HL-60/S4 treated with phorbol 12-myristate 13-acetate at 8.2 ng/mL for 4 days and 3 days (cell line): ENCODE measurements at regions not wholly inside any gene's neighbourhood (a gene's known extent, or its start where the extent isn't known, plus 50 kb on each side); places are given as distances from the start of the nearest gene placed in this dataset.

ENCODE experiments used
- in situ Hi-C: fragments of 300-500 bp; cut with MboI; formaldehyde crosslinking; loops from 2 replicates; pipeline ENCODE4 v1.15.0; 2022; ENCODE audit warnings: low sequenced_read_pairs

DNA sequence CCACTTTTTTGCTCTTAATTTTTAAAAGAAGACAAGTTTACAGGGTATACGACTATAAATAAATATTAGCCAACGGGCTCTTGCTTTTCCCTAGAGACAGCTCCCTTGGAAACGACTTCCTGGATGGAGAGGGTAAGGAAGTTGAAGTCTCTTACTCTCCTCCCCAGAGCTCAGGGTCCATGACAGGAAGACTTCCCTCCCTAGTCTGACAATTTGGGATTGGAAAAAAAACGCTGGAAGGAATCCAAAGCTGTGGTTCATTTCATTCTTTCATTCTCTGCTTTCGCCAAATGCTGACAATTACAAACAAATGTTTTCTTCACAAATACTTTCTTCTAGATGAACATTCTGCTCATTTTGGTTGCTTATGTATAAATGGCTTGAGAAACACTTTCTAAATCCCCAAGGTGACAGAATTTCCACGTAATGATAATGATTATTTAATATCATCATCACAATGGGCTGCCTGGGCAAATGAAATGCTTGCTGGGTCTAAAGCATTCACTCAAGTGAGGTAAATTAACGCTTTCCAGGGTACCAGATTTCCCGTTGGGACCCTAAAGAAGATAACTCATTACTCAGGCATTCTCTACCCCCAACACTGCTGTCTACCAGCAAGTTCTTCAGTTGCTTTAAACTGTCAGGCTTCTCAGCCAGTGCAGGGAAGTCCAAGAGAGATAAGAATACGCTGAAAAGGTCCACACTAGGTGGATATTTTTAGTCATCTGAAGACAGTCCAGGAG is 139.8 kb upstream of the SLC30A5 start:
- in situ Hi-C loops = no loop called here

DNA sequence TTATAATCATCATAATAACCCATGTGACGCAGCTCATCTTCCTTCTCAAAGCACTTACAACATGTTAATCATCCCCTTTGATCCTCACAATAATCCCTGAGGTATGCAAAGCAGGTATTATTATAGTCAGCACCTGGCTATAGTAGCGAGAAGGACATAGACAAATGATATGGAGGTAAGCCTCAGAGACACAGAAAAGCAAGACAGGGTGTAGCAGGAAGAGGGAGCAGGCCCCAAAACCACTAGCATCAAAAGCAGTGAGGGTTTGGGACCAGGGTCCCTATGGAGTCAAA is 139.2 kb upstream of the SLC30A5 start:
- in situ Hi-C loops = no loop called here

GRCh38 chr5:68957591-68957990 is 136.2 kb upstream of the SLC30A5 start:
- in situ Hi-C loops = no loop called here

DNA sequence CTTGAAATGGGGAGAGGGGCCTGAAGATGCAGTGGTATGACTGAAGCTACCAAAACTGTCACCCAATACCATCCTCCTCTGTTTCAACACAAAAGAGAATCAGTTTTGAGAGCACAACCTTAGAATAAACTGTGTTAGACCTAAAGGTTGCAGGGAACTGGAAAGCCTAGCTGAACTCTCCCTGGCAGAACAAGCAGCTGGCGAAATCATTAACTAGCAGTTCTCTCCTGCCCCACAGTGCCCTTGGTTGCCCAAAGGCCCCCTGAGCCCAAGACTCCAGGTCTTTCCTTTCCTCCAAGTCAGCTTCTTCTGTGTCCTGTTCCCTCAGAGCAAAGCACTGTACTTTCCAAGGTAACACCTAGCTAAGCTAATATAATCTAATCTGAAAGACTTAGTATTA is 135.4 kb upstream of the SLC30A5 start:
- in situ Hi-C loops = no loop called here

DNA sequence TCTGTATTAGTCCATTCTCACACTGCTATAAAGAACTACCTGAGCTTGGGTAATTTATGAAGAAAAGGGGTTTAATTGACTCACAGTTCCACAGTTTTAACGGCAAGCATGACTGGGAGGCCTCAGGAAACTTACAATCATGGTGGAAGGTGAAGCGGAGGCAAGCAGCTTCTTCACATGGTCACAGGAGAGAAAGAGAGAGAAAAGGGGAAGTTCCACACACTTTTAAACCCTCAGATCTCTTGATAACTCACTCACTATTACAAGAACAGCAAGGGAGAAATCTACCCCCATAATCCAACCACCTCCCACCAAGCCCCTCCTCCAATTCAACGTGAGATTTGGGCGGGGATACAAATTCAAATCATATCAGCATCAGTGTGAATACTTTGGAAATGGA is 133.4 kb upstream of the SLC30A5 start:
- in situ Hi-C loops = no loop called here

DNA sequence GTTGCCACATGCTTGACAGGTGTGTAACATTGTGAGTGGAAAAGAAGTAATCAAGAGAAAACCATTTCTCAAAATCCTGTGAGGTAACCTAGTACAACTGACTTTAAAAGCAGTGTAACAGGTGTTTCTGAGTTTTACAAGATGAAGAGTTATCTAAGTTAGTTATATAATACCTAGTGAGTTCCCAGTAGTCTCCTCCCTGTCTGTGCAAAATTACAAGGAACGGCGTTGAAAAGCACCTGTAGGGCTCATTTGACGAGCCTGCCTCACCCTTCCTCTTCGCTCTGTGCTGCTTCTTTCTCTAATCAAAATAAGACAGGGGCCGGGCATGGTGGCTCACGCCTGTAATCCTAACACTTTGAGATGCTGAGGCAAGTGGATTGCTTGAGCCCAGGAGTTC is 132.9 kb upstream of the SLC30A5 start:
- in situ Hi-C loops = no loop called here

DNA sequence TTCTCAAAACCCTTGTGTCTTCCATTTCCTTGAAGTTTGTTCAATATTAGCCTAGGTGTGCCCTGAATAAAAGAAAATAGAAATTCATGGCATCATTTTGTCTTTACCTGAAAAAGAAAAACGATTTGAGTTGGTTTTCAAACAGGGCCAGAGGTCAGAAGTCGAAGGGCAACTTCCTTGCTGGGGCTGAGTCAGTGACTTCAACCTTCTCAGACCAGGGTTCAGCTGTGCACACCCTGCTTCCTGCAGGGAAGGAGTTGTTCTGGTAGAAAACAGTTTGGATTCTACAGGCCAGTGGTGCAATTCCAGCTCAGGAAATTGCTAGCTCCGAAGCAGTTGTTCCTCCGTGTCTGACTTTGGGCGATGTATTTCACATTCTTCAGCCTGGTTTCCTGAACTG is 132.1 kb upstream of the SLC30A5 start:
- in situ Hi-C loops = no loop called here

- in situ Hi-C loops = no loop called here
These were observed 130.9 kb upstream of the SLC30A5 start for GRCh38 chr5:68962757-68963484.

GRCh38 chr5:68964679-68965078 is 129.1 kb upstream of the SLC30A5 start:
- in situ Hi-C loops = no loop called here

DNA sequence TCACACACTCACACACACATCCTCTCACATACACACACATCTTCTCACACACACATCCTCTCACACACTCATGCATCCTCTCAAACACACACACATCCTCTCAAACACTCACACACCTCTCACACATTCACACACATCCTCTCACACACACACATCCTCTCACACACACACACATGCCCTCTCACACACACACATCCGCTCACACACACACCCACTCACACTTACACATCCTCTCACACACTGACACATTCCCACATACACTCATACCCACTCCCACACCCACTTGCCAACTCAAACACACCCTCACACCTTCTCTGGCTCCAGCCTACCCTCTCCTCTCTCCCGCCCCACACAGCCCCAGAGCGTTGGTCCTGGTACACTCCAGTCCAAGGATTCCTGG is 127.9 kb upstream of the SLC30A5 start:
- in situ Hi-C loops = no loop called here

DNA sequence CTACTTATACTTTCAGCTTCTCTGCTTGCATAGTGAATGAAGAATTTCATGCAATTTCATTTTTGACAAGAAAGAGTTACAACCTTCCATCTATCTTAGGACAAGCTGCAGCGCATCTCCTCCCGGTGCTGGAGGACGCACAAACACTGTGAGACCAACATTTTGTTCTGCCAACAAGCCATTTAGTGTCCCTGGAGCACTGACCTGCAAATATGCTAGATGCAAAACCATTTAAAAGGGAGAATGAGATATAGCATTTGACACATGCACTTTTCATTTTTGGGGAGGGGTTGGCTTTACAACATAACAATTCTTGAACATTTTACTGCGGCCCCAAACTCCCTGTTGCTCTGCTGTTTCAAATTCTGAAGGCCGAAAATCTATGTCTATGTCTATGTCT is 127.2 kb upstream of the SLC30A5 start:
- in situ Hi-C loops = no loop called here

- in situ Hi-C loops = no loop called here
These were observed 125.4 kb upstream of the SLC30A5 start for GRCh38 chr5:68968429-68968828.

DNA sequence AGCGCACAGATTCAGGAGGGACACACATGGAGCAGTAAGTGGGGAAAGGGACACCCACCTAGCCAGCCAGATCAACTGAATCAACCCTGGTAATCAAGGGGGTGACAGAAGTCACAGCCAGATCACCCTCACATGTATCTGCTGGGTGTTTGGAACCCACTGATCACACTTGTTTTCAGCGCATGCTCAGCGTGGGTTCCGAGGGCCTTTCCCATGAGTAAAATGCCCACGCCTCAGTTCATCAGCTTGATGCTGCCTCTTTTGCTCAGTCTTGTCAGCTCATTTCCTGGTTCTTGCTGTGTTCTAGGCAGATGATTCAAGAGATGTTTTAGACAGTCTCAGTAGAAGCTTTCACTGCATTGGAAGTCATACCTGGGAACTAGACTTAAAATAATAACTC is 123.2 kb upstream of the SLC30A5 start:
- in situ Hi-C loops = no loop called here

DNA sequence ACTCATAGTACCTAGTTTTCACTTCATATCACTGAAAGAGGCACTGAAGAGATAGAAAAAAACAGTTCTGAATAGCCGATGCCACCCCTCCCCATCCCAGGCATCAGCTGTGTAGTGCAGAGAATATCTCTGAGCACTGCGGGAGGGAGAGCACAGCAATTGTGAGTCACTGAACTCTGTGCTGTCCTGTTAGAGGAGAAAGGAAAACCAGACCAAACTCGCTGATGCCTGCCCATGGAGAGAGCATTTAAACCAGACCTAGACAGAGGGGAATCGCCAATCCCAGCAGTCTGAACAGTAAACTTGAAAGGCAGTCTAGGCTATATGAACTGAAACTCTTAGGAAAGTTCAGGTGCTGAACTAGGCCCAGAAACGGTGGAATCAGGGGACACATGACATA is 120.1 kb upstream of the SLC30A5 start:
- in situ Hi-C loops = no loop called here

- in situ Hi-C loops = no loop called here
These were observed 110.8 kb upstream of the SLC30A5 start for GRCh38 chr5:68983043-68983442.

- in situ Hi-C loops = no loop called here
These were observed 109.9 kb upstream of the SLC30A5 start for GRCh38 chr5:68983959-68984358.

GRCh38 chr5:68991279-68992084 is 102.3 kb upstream of the SLC30A5 start:
- in situ Hi-C loops = no loop called here

DNA sequence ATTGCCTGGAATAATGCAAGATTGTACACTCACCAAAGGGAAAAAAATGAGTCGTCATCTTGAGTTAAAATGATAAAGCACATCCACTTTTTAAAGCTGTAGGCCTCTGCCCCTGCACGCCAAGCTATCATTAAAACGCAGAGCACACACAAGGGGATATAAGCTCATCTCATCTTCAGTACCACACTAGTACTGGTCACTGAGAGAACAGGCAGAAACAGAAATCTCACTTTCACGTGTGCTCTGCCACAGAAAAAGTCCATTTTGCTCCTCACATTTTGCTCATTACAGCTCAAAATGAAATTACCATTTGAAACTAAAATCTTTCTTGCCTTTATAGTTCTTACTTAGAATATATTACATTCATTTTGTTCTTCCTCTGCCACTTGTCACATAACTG is 99.2 kb upstream of the SLC30A5 start:
- in situ Hi-C loops = no loop called here

DNA sequence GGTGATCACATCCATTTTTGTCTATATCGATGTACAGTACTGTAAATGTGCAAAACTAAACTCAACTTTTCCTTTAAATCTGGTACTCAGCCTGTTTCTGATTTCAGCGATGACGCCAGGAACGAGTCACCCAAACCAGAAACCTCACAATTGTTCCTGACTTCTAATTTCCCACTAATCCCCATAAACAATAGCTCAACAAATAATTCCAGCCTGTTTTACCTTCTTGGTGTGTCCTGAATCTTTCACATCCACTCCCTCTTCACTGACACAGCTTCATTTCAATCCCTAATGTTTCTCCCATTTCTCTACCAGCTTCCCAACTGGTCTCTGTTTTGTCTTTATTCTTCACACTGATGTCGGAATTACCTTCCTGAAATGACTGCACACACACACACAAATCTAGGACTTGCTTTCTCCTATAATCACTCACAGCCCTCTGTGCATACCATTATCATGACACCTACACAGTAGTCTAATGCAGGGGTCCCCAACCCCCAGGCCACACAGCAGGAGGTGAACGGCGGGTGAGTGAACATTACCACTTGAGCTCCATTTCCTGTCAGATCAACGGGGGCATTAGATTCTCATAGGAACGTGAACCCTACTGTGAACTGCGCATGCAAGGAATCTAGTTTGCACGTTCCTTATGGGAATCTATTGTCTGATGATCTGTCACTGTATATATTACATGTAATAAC is 97.8 kb upstream of the SLC30A5 start:
- in situ Hi-C loops = no loop called here

DNA sequence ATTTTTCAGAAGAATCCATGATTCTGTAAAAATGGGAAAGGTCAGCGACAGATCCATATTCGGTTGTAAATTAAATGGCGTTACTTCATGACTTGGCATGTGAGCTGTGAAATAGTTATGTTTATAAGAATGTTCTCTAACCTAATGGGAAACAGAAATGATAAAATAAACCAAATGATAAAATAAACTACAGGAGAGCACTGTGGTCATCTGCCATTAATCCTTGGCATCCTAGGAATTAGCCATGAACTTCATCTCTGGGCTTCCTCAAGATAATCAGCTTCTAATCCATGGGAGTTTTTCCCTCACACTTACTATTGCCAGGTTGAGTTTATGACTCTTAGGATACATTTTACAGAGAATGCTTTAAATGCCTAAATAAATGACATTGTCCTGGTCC is 94.6 kb upstream of the SLC30A5 start:
- in situ Hi-C loops = no loop called here

- in situ Hi-C loops = no loop called here
These were observed 93.4 kb upstream of the SLC30A5 start for GRCh38 chr5:69000216-69000919.
